PFSK-1 (cell line): ENCODE measurements at regions not wholly inside any gene's neighbourhood (a gene's known extent, or its start where the extent isn't known, plus 50 kb on each side); places are given as distances from the start of the nearest gene placed in this dataset.

Source experiments
- FOXP2 ChIP-seq: optimal IDR thresholded peaks from 2 replicates; pipeline ENCODE3; 2011; ENCODE audit warnings: borderline replicate concordance, control low read depth, inconsistent platforms; ENCODE audit not compliant: insufficient read depth; ENCODE audit errors: extremely low read length, extremely low read depth
- POLR2AphosphoS5 ChIP-seq: IDR thresholded peaks from 2 replicates; pipeline ENCODE4 v1.6.1; 2012; ENCODE audit warnings: low read depth, mild to moderate bottlenecking, control low read depth, low read length, moderate library complexity
- SIN3A ChIP-seq: IDR thresholded peaks from 2 replicates; pipeline ENCODE4 v1.6.1; 2012; ENCODE audit warnings: mild to moderate bottlenecking, low read length, moderate library complexity, borderline replicate concordance; ENCODE audit not compliant: insufficient read depth
- TAF1 ChIP-seq: IDR thresholded peaks from 2 replicates; pipeline ENCODE4 v1.6.1; 2012; ENCODE audit warnings: low read length, control low read depth, borderline replicate concordance; ENCODE audit not compliant: insufficient read depth
- TF ChIP-seq, protein P1 (sequence below), 2 experiments: IDR thresholded peaks; 2 replicates each; pipeline versions ENCODE4 v1.6.1 to v1.8.0; 2011 to 2012; ENCODE audit warnings: low read depth in 2 of 2, low read length in 2 of 2, control low read depth in 1 of 2, inconsistent platforms in 1 of 2, mild to moderate bottlenecking in 1 of 2, moderate library complexity in 1 of 2; ENCODE audit not compliant: insufficient read depth in 1 of 2

DNA sequence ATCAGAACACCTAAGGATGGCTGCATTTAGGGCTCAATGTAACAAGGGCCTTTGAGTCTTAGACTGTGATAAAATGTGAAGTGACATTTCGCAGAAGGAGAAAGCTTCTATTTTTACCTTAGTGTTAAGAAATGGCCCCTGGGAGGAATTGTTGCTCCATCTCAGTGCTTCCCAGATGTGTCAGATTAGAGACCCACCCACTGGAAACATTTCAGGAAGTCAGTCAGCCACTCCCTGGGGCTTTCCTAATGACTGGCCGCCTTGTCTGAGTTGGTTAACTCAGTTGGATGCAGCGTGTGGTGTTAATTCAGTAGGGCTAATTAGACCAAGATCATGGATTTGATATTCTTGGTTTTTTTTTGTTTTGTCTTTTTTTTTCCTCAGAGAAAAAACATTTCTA lies 355.9 kb downstream of the PIK3C3 start:
- TF ChIP-seq POLR2AphosphoS5 (no peak), SIN3A (no peak), TAF1 (no peak), FOXP2 (no peak)
- TF ChIP-seq, protein P1, sequence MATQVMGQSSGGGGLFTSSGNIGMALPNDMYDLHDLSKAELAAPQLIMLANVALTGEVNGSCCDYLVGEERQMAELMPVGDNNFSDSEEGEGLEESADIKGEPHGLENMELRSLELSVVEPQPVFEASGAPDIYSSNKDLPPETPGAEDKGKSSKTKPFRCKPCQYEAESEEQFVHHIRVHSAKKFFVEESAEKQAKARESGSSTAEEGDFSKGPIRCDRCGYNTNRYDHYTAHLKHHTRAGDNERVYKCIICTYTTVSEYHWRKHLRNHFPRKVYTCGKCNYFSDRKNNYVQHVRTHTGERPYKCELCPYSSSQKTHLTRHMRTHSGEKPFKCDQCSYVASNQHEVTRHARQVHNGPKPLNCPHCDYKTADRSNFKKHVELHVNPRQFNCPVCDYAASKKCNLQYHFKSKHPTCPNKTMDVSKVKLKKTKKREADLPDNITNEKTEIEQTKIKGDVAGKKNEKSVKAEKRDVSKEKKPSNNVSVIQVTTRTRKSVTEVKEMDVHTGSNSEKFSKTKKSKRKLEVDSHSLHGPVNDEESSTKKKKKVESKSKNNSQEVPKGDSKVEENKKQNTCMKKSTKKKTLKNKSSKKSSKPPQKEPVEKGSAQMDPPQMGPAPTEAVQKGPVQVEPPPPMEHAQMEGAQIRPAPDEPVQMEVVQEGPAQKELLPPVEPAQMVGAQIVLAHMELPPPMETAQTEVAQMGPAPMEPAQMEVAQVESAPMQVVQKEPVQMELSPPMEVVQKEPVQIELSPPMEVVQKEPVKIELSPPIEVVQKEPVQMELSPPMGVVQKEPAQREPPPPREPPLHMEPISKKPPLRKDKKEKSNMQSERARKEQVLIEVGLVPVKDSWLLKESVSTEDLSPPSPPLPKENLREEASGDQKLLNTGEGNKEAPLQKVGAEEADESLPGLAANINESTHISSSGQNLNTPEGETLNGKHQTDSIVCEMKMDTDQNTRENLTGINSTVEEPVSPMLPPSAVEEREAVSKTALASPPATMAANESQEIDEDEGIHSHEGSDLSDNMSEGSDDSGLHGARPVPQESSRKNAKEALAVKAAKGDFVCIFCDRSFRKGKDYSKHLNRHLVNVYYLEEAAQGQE (IDR thresholded peaks at IDR 0.05; ENCODE audit: insufficient read depth in 1 of 2, low read depth in 2 of 2, low read length in 2 of 2) = no peak
